ENCODE measurements at regions not wholly inside any gene's neighbourhood (a gene's known extent, or its start where the extent isn't known, plus 50 kb on each side); places are given as distances from the start of the nearest gene placed in this dataset.

- Histone ChIP-seq H3K27ac (ENCODE audit: low read depth in 2 of 2, low read length in 1 of 2) (no peak overlapping the region), H3K36me3 (ENCODE audit: control insufficient read depth in 2 of 2, insufficient read depth in 2 of 2, low read length in 1 of 2) (no peaks in the 10 kb centered on the region), H3K4me3 (ENCODE audit: low read depth in 1 of 2, low read length in 2 of 2) (no peak overlapping the region), H3K4me1 (ENCODE audit: control insufficient read depth in 2 of 2, insufficient read depth in 2 of 2, low read length in 1 of 2) (no peaks in the 10 kb centered on the region), H3K9me3 (ENCODE audit: control insufficient read depth in 2 of 2, insufficient read depth in 1 of 2, low read depth in 1 of 2, low read length in 1 of 2) (no peaks in the 10 kb centered on the region), H3K27me3 (ENCODE audit: control insufficient read depth in 1 of 2, insufficient read depth in 2 of 2, low read length in 2 of 2) (peaks cover 0 to 5% of the 10 kb centered on the region in 2 donors)
- 49 to 63% methylated on average over 2 of the region's 2 CpGs for WGBS, 2 donors
These were observed 239.1 kb downstream of the KCNS3 start for GRCh38 chr2:18117592-18117991.

- WGBS, 2 donors = 66 to 70% methylated on average over 3 of the region's 3 CpGs
- Histone ChIP-seq H3K4me1 (ENCODE audit: control insufficient read depth in 2 of 2, insufficient read depth in 2 of 2, low read length in 1 of 2) (no peaks in the 10 kb centered on the region), H3K9me3 (ENCODE audit: control insufficient read depth in 2 of 2, insufficient read depth in 1 of 2, low read depth in 1 of 2, low read length in 1 of 2) (no peaks in the 10 kb centered on the region), H3K36me3 (ENCODE audit: control insufficient read depth in 2 of 2, insufficient read depth in 2 of 2, low read length in 1 of 2) (no peaks in the 10 kb centered on the region), H3K27me3 (ENCODE audit: control insufficient read depth in 1 of 2, insufficient read depth in 2 of 2, low read length in 2 of 2) (peaks cover 0 to 2% of the 10 kb centered on the region in 2 donors), H3K27ac (ENCODE audit: low read depth in 2 of 2, low read length in 1 of 2) (no peak overlapping the region), H3K4me3 (ENCODE audit: low read depth in 1 of 2, low read length in 2 of 2) (no peak overlapping the region)
These were observed 231.8 kb downstream of the KCNS3 start for GRCh38 chr2:18110222-18110621.

GRCh38 chr2:18106841-18107240 lies 228.4 kb downstream of the KCNS3 start:
- no peak overlapping the region for H3K4me3 ChIP-seq (ENCODE audit: low read depth in 1 of 2, low read length in 2 of 2)
- H3K27me3 ChIP-seq (ENCODE audit: control insufficient read depth in 1 of 2, insufficient read depth in 2 of 2, low read length in 2 of 2) = peaks cover 0 to under 1% of the 10 kb centered on the region in 2 donors
- H3K27ac ChIP-seq (ENCODE audit: low read depth in 2 of 2, low read length in 1 of 2) = no peak overlapping the region
- H3K36me3 ChIP-seq (ENCODE audit: control insufficient read depth in 2 of 2, insufficient read depth in 2 of 2, low read length in 1 of 2) = no peaks in the 10 kb centered on the region
- 66 to 73% methylated on average over 2 of the region's 2 CpGs for WGBS, 2 donors
- no peaks in the 10 kb centered on the region for H3K9me3 ChIP-seq (ENCODE audit: control insufficient read depth in 2 of 2, insufficient read depth in 1 of 2, low read depth in 1 of 2, low read length in 1 of 2)
- no peaks in the 10 kb centered on the region for H3K4me1 ChIP-seq (ENCODE audit: control insufficient read depth in 2 of 2, insufficient read depth in 2 of 2, low read length in 1 of 2)

GRCh38 chr2:18105929-18106328 lies 227.5 kb downstream of the KCNS3 start:
- Histone ChIP-seq H3K36me3 (ENCODE audit: control insufficient read depth in 2 of 2, insufficient read depth in 2 of 2, low read length in 1 of 2) (no peaks in the 10 kb centered on the region), H3K4me3 (ENCODE audit: low read depth in 1 of 2, low read length in 2 of 2) (no peak overlapping the region), H3K4me1 (ENCODE audit: control insufficient read depth in 2 of 2, insufficient read depth in 2 of 2, low read length in 1 of 2) (no peaks in the 10 kb centered on the region), H3K9me3 (ENCODE audit: control insufficient read depth in 2 of 2, insufficient read depth in 1 of 2, low read depth in 1 of 2, low read length in 1 of 2) (no peaks in the 10 kb centered on the region), H3K27ac (ENCODE audit: low read depth in 2 of 2, low read length in 1 of 2) (no peak overlapping the region), H3K27me3 (ENCODE audit: control insufficient read depth in 1 of 2, insufficient read depth in 2 of 2, low read length in 2 of 2) (no peaks in the 10 kb centered on the region)
- WGBS, 2 donors = 68 to 84% methylated on average over 1 of the region's 1 CpG

GRCh38 chr2:18104595-18105224 lies 226.2 kb downstream of the KCNS3 start:
- no peak overlapping the region for H3K4me3 ChIP-seq (ENCODE audit: low read depth in 1 of 2, low read length in 2 of 2)
- 55 to 74% methylated on average over 5 of the region's 5 CpGs for WGBS, 2 donors
- no peaks in the 10 kb centered on the region for H3K36me3 ChIP-seq (ENCODE audit: control insufficient read depth in 2 of 2, insufficient read depth in 2 of 2, low read length in 1 of 2)
- no peaks in the 10 kb centered on the region for H3K27me3 ChIP-seq (ENCODE audit: control insufficient read depth in 1 of 2, insufficient read depth in 2 of 2, low read length in 2 of 2)
- no peak overlapping the region for H3K27ac ChIP-seq (ENCODE audit: low read depth in 2 of 2, low read length in 1 of 2)
- no peaks in the 10 kb centered on the region for H3K9me3 ChIP-seq (ENCODE audit: control insufficient read depth in 2 of 2, insufficient read depth in 1 of 2, low read depth in 1 of 2, low read length in 1 of 2)
- no peaks in the 10 kb centered on the region for H3K4me1 ChIP-seq (ENCODE audit: control insufficient read depth in 2 of 2, insufficient read depth in 2 of 2, low read length in 1 of 2)

GRCh38 chr2:18096836-18097405 lies 218.5 kb downstream of the KCNS3 start:
- WGBS, 2 donors = 90 to 94% methylated on average over 4 of the region's 4 CpGs
- H3K4me3 ChIP-seq (ENCODE audit: low read depth in 1 of 2, low read length in 2 of 2) = no peak overlapping the region
- no peaks in the 10 kb centered on the region for H3K27me3 ChIP-seq (ENCODE audit: control insufficient read depth in 1 of 2, insufficient read depth in 2 of 2, low read length in 2 of 2)
- H3K36me3 ChIP-seq (ENCODE audit: control insufficient read depth in 2 of 2, insufficient read depth in 2 of 2, low read length in 1 of 2) = no peaks in the 10 kb centered on the region
- H3K4me1 ChIP-seq (ENCODE audit: control insufficient read depth in 2 of 2, insufficient read depth in 2 of 2, low read length in 1 of 2) = no peaks in the 10 kb centered on the region
- H3K9me3 ChIP-seq (ENCODE audit: control insufficient read depth in 2 of 2, insufficient read depth in 1 of 2, low read depth in 1 of 2, low read length in 1 of 2) = no peaks in the 10 kb centered on the region
- no peak overlapping the region for H3K27ac ChIP-seq (ENCODE audit: low read depth in 2 of 2, low read length in 1 of 2)

GRCh38 chr2:18094277-18094676 lies 215.8 kb downstream of the KCNS3 start:
- 19 to 36% methylated on average over 2 of the region's 2 CpGs for WGBS, 2 donors
- Histone ChIP-seq H3K4me1 (ENCODE audit: control insufficient read depth in 2 of 2, insufficient read depth in 2 of 2, low read length in 1 of 2) (no peaks in the 10 kb centered on the region), H3K27ac (ENCODE audit: low read depth in 2 of 2, low read length in 1 of 2) (no peak overlapping the region), H3K4me3 (ENCODE audit: low read depth in 1 of 2, low read length in 2 of 2) (no peak overlapping the region), H3K9me3 (ENCODE audit: control insufficient read depth in 2 of 2, insufficient read depth in 1 of 2, low read depth in 1 of 2, low read length in 1 of 2) (no peaks in the 10 kb centered on the region), H3K36me3 (ENCODE audit: control insufficient read depth in 2 of 2, insufficient read depth in 2 of 2, low read length in 1 of 2) (no peaks in the 10 kb centered on the region), H3K27me3 (ENCODE audit: control insufficient read depth in 1 of 2, insufficient read depth in 2 of 2, low read length in 2 of 2) (no peaks in the 10 kb centered on the region)

- Histone ChIP-seq H3K9me3 (ENCODE audit: control insufficient read depth in 2 of 2, insufficient read depth in 1 of 2, low read depth in 1 of 2, low read length in 1 of 2) (no peaks in the 10 kb centered on the region), H3K27me3 (ENCODE audit: control insufficient read depth in 1 of 2, insufficient read depth in 2 of 2, low read length in 2 of 2) (no peaks in the 10 kb centered on the region), H3K4me3 (ENCODE audit: low read depth in 1 of 2, low read length in 2 of 2) (no peak overlapping the region), H3K27ac (ENCODE audit: low read depth in 2 of 2, low read length in 1 of 2) (no peak overlapping the region), H3K4me1 (ENCODE audit: control insufficient read depth in 2 of 2, insufficient read depth in 2 of 2, low read length in 1 of 2) (no peaks in the 10 kb centered on the region), H3K36me3 (ENCODE audit: control insufficient read depth in 2 of 2, insufficient read depth in 2 of 2, low read length in 1 of 2) (no peaks in the 10 kb centered on the region)
- WGBS, 2 donors = 88 to 90% methylated on average over 3 of the region's 3 CpGs
These were observed 214.7 kb downstream of the KCNS3 start for GRCh38 chr2:18093196-18093595.

- H3K4me3 ChIP-seq (ENCODE audit: low read depth in 1 of 2, low read length in 2 of 2) = no peak overlapping the region
- H3K9me3 ChIP-seq (ENCODE audit: control insufficient read depth in 2 of 2, insufficient read depth in 1 of 2, low read depth in 1 of 2, low read length in 1 of 2) = no peaks in the 10 kb centered on the region
- no peaks in the 10 kb centered on the region for H3K36me3 ChIP-seq (ENCODE audit: control insufficient read depth in 2 of 2, insufficient read depth in 2 of 2, low read length in 1 of 2)
- H3K27me3 ChIP-seq (ENCODE audit: control insufficient read depth in 1 of 2, insufficient read depth in 2 of 2, low read length in 2 of 2) = no peaks in the 10 kb centered on the region
- no peaks in the 10 kb centered on the region for H3K4me1 ChIP-seq (ENCODE audit: control insufficient read depth in 2 of 2, insufficient read depth in 2 of 2, low read length in 1 of 2)
- WGBS, 2 donors = 73 to 86% methylated on average over 1 of the region's 1 CpG
- no peak overlapping the region for H3K27ac ChIP-seq (ENCODE audit: low read depth in 2 of 2, low read length in 1 of 2)
These were observed 214.3 kb downstream of the KCNS3 start for GRCh38 chr2:18092760-18093159.

- Histone ChIP-seq H3K27me3 (ENCODE audit: control insufficient read depth in 1 of 2, insufficient read depth in 2 of 2, low read length in 2 of 2) (no peaks in the 10 kb centered on the region), H3K9me3 (ENCODE audit: control insufficient read depth in 2 of 2, insufficient read depth in 1 of 2, low read depth in 1 of 2, low read length in 1 of 2) (no peaks in the 10 kb centered on the region), H3K4me3 (ENCODE audit: low read depth in 1 of 2, low read length in 2 of 2) (no peak overlapping the region), H3K27ac (ENCODE audit: low read depth in 2 of 2, low read length in 1 of 2) (no peak overlapping the region), H3K4me1 (ENCODE audit: control insufficient read depth in 2 of 2, insufficient read depth in 2 of 2, low read length in 1 of 2) (no peaks in the 10 kb centered on the region), H3K36me3 (ENCODE audit: control insufficient read depth in 2 of 2, insufficient read depth in 2 of 2, low read length in 1 of 2) (no peaks in the 10 kb centered on the region)
These were observed 207.1 kb downstream of the KCNS3 start for GRCh38 chr2:18085593-18085992.
